ENCODE measurements at regions not wholly inside any gene's neighbourhood (a gene's known extent, or its start where the extent isn't known, plus 50 kb on each side); places are given as distances from the start of the nearest gene placed in this dataset.
"Not testable (repeated sequence)": the region's sequence is repeated elsewhere in the genome, so short reads cannot be mapped to it uniquely, and the experiment has no call there.

GRCh38 chr2:210787831-210788230, 231.4 kb downstream of the CPS1 start:
- TF ChIP-seq CTCF (IDR thresholded peaks at IDR 0.05; ENCODE audit: low read depth, low read length, missing input control); REST (IDR thresholded peaks at IDR 0.05); RAD21 (IDR thresholded peaks at IDR 0.05); JUND (IDR thresholded peaks at IDR 0.05); ATF3 (IDR thresholded peaks at IDR 0.05); TAF1 (conservative IDR thresholded peaks at IDR 0.05); MAX (IDR thresholded peaks at IDR 0.05); FOXA1 (IDR thresholded peaks at IDR 0.05); HNF4A (conservative IDR thresholded peaks at IDR 0.05): not testable (repeated sequence)

Data from liver (tissue), 3 donors.